ENCODE measurements at regions not wholly inside any gene's neighbourhood (a gene's known extent, or its start where the extent isn't known, plus 50 kb on each side); places are given as distances from the start of the nearest gene placed in this dataset.

GRCh38 chr12:132428936-132429601 lies 60.9 kb upstream of the FBRSL1 start (continued):
- TF ChIP-seq, protein P1, sequence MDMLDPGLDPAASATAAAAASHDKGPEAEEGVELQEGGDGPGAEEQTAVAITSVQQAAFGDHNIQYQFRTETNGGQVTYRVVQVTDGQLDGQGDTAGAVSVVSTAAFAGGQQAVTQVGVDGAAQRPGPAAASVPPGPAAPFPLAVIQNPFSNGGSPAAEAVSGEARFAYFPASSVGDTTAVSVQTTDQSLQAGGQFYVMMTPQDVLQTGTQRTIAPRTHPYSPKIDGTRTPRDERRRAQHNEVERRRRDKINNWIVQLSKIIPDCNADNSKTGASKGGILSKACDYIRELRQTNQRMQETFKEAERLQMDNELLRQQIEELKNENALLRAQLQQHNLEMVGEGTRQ (IDR thresholded peaks at IDR 0.05; ENCODE audit: borderline replicate concordance, low read depth, low read length): no peak
- TF ChIP-seq, protein P2, sequence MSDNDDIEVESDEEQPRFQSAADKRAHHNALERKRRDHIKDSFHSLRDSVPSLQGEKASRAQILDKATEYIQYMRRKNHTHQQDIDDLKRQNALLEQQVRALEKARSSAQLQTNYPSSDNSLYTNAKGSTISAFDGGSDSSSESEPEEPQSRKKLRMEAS (IDR thresholded peaks at IDR 0.05; ENCODE audit: low read depth): no peak

- 89% methylated on average over 24 of the region's 39 CpGs for WGBS (ENCODE audit: low lambda C conversion rate)
- Histone ChIP-seq H3K9ac (no peak overlapping the region), H3F3A (replicated peaks; ENCODE audit: insufficient read depth) (no peaks in the 10 kb centered on the region), H3K9me3 (no peaks in the 10 kb centered on the region), H3K27me3 (ENCODE audit: insufficient read depth) (peaks cover 11% of the 10 kb centered on the region; the same call in 1 of the 2 replicates), H3K36me3 (replicated peaks in 1 of 2; ENCODE audit: control insufficient read depth in 1 of 2, insufficient read depth in 2 of 2, low read length in 1 of 2) (no peaks in the 10 kb centered on the region), H3K27ac (ENCODE audit: low read depth in 2 of 2, low read length in 1 of 2) (no peak overlapping the region), H3K4me1 (ENCODE audit: control insufficient read depth in 1 of 2, insufficient read depth in 2 of 2, low read depth in 1 of 2, low read length in 1 of 2) (peaks cover 0 to 9% of the 10 kb centered on the region in 2 experiments; a peak in 1 of 4 replicates), H3K4me3 (ENCODE audit: low read depth in 2 of 2, low read length in 1 of 2) (no peak overlapping the region), H3K4me2 (no peak overlapping the region), H2AFZ (ENCODE audit: low read depth) (no peak overlapping the region), H4K20me1 (ENCODE audit: insufficient read depth) (no peaks in the 10 kb centered on the region), H3K79me2 (ENCODE audit: insufficient read depth) (no peaks in the 10 kb centered on the region), H3K9me2 (no peaks in the 10 kb centered on the region)
- TF ChIP-seq RAD21 (IDR thresholded peaks at IDR 0.05; ENCODE audit: low read length): no peak
- TF ChIP-seq, protein P2 (IDR thresholded peaks at IDR 0.05; ENCODE audit: low read depth): no peak
- no peak for TF ChIP-seq USF1 (IDR thresholded peaks at IDR 0.05; ENCODE audit: borderline replicate concordance, low read depth)
- TF ChIP-seq ELF1 (IDR thresholded peaks at IDR 0.05): no peak
- TF ChIP-seq TCF12 (IDR thresholded peaks at IDR 0.05): no peak
- no peak for TF ChIP-seq SIN3A (IDR thresholded peaks at IDR 0.05; ENCODE audit: borderline replicate concordance, low read depth, low read length)
- no peak for TF ChIP-seq TAF1 (IDR thresholded peaks at IDR 0.05; ENCODE audit: borderline replicate concordance, low read depth, low read length)
- no peak for TF ChIP-seq FOXJ3 (CRISPR knock-in tag; IDR thresholded peaks at IDR 0.05)
- no peak for TF ChIP-seq EZH2phosphoT487 (IDR thresholded peaks at IDR 0.05; ENCODE audit: borderline replicate concordance, low read depth)
- POLR2A ChIA-PET: no interaction called here
- CTCF ChIA-PET: interaction anchor here (1.8 to 5.6 kb wide), 3 partner anchors 13 to 275 kb away, joined by 6 to 43 read pairs (median 10); no protein-coding TSS in a partner anchor
- DNase-seq: no peak
Measured at GRCh38 chr12:132427999-132428935, 61.7 kb upstream of the FBRSL1 start.
